ENCODE measurements at regions not wholly inside any gene's neighbourhood (a gene's known extent, or its start where the extent isn't known, plus 50 kb on each side); places are given as distances from the start of the nearest gene placed in this dataset.

- intact Hi-C loops (cut with DNase I) = no loop called here
Observed at GRCh38 chr21:16179773-16180172, 450.0 kb downstream of the USP25 start.

GRCh38 chr21:16180614-16181013, 450.8 kb downstream of the USP25 start:
- ATAC-seq (no peak), DNase-seq (no peak)
- intact Hi-C loops (cut with DNase I) = no loop called here
- no peaks in the 10 kb centered on the region for H3K9me3 ChIP-seq
- no peaks in the 10 kb centered on the region for H3K4me1 ChIP-seq
- no peak overlapping the region for H3K4me3 ChIP-seq
- no peak overlapping the region for H3K27ac ChIP-seq
- no peaks in the 10 kb centered on the region for H3K36me3 ChIP-seq
- H3K27me3 ChIP-seq = no peaks in the 10 kb centered on the region
- no peak for TF ChIP-seq CTCF (IDR thresholded peaks at IDR 0.05)

More at GRCh38 chr21:16179773-16180172, 450.0 kb downstream of the USP25 start:
- no peaks in the 10 kb centered on the region for H3K9me3 ChIP-seq
- no peaks in the 10 kb centered on the region for H3K36me3 ChIP-seq
- H3K4me3 ChIP-seq = no peak overlapping the region
- no peak overlapping the region for H3K27ac ChIP-seq
- DNase-seq (no peak), ATAC-seq (no peak)
- no peaks in the 10 kb centered on the region for H3K4me1 ChIP-seq
- no peaks in the 10 kb centered on the region for H3K27me3 ChIP-seq
- TF ChIP-seq CTCF (IDR thresholded peaks at IDR 0.05) = no peak

DNA sequence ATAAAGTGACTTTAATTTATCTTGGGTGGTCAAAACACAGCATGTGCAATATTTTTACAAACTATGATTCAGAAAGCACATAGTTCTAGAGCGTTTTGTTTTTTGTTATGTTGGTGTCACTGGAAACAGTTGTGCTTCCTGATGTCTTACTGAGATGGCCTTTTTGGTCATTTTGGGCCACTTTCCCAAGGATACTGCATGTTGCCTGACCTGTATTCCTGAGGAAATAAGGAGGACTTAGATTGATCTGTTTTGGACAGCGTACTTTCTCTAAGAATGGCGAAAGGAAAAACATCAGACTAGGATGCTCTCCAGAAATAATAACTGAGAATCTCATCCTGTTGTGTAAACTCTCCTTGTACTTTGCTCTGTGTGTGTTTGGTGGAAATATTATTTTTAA, 451.2 kb downstream of the USP25 start:
- ATAC-seq (no peak), DNase-seq (no peak)
- no peak for TF ChIP-seq CTCF (IDR thresholded peaks at IDR 0.05)
- H3K27me3 ChIP-seq = no peaks in the 10 kb centered on the region
- no peaks in the 10 kb centered on the region for H3K36me3 ChIP-seq
- H3K27ac ChIP-seq = no peak overlapping the region
- intact Hi-C loops (cut with DNase I) = no loop called here
- no peak overlapping the region for H3K4me3 ChIP-seq
- H3K9me3 ChIP-seq = no peaks in the 10 kb centered on the region
- H3K4me1 ChIP-seq = no peaks in the 10 kb centered on the region

- Histone ChIP-seq H3K27me3 (no peaks in the 10 kb centered on the region), H3K36me3 (no peaks in the 10 kb centered on the region), H3K4me3 (no peak overlapping the region), H3K4me1 (no peaks in the 10 kb centered on the region), H3K27ac (no peak overlapping the region), H3K9me3 (no peaks in the 10 kb centered on the region)
- no peak for ATAC-seq
- intact Hi-C loops (cut with DNase I) = no loop called here
- no peak for TF ChIP-seq CTCF (IDR thresholded peaks at IDR 0.05)
- no peak for DNase-seq
Observed at GRCh38 chr21:16185766-16186165, 456.0 kb downstream of the USP25 start.

DNA sequence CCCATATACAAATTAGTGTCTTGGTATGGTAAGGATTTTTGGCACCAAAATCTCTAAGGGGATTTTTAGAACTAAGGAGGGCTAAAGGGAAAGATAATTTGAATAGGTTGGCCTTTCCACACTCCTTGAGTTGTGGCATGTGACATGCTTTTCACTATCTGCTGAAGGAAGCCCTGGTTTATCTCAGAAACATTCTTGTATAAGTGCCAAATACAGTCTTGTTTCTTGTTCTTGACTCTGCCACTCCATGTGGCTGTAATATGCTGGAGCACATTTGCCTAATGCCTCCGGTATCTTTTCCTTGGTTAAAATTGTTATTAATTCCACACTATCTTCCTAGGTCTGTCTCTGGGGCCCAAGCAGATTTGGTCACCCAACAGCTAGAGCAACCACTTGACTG, 457.0 kb downstream of the USP25 start:
- no peak for TF ChIP-seq CTCF (IDR thresholded peaks at IDR 0.05)
- intact Hi-C loops (cut with DNase I) = no loop called here

DNA sequence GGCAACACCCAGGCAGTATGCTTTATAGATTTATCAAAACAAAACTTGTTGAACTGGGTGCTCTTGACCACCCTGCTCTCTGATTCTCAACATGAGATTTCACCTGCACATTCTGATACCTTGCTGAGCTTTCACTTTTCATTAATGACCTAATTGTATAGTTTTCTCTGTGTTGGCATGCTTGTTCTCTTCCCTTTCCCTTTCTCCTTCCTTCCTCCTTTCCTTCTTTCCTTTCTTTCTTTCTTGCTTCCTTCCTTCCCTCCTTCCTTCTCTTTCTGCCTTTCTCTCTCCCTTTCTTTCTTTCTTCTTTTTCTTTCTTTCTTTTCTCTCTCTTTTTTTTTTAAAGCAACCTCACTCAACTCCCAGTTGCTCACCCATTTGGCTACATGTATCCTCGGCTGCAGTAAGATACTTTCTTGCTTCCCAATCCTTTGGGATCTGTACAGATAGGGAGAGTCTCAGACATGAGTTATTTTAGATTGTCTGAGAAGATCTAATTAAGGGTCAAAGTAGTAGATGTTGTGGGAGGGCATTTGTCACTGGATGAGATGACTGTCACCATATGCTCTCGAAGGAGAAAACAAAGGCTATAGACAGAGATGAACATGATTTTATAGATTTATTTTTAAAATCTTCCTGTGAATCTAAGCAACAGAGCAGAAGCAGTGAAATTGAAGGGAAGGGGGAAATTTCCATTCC, 458.0 kb downstream of the USP25 start:
- no peaks in the 10 kb centered on the region for H3K27me3 ChIP-seq
- TF ChIP-seq CTCF (IDR thresholded peaks at IDR 0.05) = no peak
- H3K4me1 ChIP-seq = no peaks in the 10 kb centered on the region
- ATAC-seq (no peak), DNase-seq (no peak)
- H3K9me3 ChIP-seq = no peaks in the 10 kb centered on the region
- no peaks in the 10 kb centered on the region for H3K36me3 ChIP-seq
- H3K27ac ChIP-seq = no peak overlapping the region
- intact Hi-C loops (cut with DNase I) = no loop called here
- H3K4me3 ChIP-seq = no peak overlapping the region

More for the DNA sequence above, 457.0 kb downstream of the USP25 start:
- no peak for DNase-seq
- H3K27ac ChIP-seq = no peak overlapping the region
- no peaks in the 10 kb centered on the region for H3K4me1 ChIP-seq
- no peaks in the 10 kb centered on the region for H3K9me3 ChIP-seq
- peak; percentile 44 for ATAC-seq
- no peak overlapping the region for H3K4me3 ChIP-seq
- H3K36me3 ChIP-seq = no peaks in the 10 kb centered on the region
- H3K27me3 ChIP-seq = no peaks in the 10 kb centered on the region
